Hepatocyte (in vitro differentiated cells): ENCODE measurements at regions not wholly inside any gene's neighbourhood (a gene's known extent, or its start where the extent isn't known, plus 50 kb on each side); places are given as distances from the start of the nearest gene placed in this dataset.

Source experiments
- EZH2 ChIP-seq: fragments of 200-600 bp; sonication (generic); IDR thresholded peaks from 2 replicates; pipeline ENCODE4 v1.6.1; 2016; ENCODE audit warnings: antibody characterized with exemption, mild to moderate bottlenecking, borderline replicate concordance
- EZH2phosphoT487 ChIP-seq: fragments of 200-600 bp; sonication (generic); IDR thresholded peaks from one replicate; pipeline ENCODE4 v1.6.1; 2018; ENCODE audit warnings: antibody characterized with exemption, mild to moderate bottlenecking, low read depth, moderate library complexity; ENCODE audit not compliant: unreplicated experiment, severe bottlenecking
- TF ChIP-seq, protein P1 (sequence below): fragments of 200-600 bp; sonication (generic); IDR thresholded peaks from 2 replicates; pipeline ENCODE4 v1.5.1; 2016; ENCODE audit warnings: antibody characterized with exemption, mild to moderate bottlenecking; ENCODE audit not compliant: poor library complexity

DNA sequence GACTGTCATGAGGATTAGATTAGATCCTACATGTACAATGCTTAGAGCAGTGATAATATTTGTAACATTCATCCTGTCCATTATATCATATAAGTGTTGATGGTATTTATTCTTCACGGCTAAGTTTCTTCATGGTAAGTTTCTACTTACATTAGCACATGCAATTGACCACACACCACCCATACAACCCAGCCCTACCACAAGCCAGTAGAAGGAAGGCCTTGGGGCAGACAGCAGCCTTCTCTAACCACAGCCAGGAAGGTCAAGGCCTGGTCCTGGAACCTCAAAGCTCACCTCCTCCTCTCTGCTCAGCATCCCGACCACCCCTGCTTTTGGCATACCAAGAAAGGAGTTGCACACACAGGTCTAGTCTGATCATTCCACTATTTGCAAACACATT lies 245.2 kb upstream of the SDK2 start:
- TF ChIP-seq, protein P1, sequence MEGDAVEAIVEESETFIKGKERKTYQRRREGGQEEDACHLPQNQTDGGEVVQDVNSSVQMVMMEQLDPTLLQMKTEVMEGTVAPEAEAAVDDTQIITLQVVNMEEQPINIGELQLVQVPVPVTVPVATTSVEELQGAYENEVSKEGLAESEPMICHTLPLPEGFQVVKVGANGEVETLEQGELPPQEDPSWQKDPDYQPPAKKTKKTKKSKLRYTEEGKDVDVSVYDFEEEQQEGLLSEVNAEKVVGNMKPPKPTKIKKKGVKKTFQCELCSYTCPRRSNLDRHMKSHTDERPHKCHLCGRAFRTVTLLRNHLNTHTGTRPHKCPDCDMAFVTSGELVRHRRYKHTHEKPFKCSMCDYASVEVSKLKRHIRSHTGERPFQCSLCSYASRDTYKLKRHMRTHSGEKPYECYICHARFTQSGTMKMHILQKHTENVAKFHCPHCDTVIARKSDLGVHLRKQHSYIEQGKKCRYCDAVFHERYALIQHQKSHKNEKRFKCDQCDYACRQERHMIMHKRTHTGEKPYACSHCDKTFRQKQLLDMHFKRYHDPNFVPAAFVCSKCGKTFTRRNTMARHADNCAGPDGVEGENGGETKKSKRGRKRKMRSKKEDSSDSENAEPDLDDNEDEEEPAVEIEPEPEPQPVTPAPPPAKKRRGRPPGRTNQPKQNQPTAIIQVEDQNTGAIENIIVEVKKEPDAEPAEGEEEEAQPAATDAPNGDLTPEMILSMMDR: no peak
- TF ChIP-seq EZH2phosphoT487 (no peak), EZH2 (no peak)
